ENCODE measurements at regions not wholly inside any gene's neighbourhood (a gene's known extent, or its start where the extent isn't known, plus 50 kb on each side); places are given as distances from the start of the nearest gene placed in this dataset.

- no peak for TF ChIP-seq CTCF (IDR thresholded peaks at IDR 0.05; ENCODE audit: borderline replicate concordance, extremely low read depth, insufficient read depth)
- Histone ChIP-seq H3K9me3 (ENCODE audit: control insufficient read depth in 2 of 3, insufficient read depth in 1 of 3, low read length in 3 of 3) (no peaks in the 10 kb centered on the region), H3K27me3 (ENCODE audit: control insufficient read depth, insufficient read depth, low read length) (no peaks in the 10 kb centered on the region), H3K4me1 (ENCODE audit: control insufficient read depth in 2 of 3, insufficient read depth in 2 of 3, low read depth in 1 of 3, low read length in 3 of 3) (no peaks in the 10 kb centered on the region), H3K27ac (ENCODE audit: low read depth in 2 of 2, low read length in 2 of 2) (no peak overlapping the region), H3K9ac (ENCODE audit: low read length in 3 of 3) (no peak overlapping the region), H3K4me3 (ENCODE audit: low read length in 3 of 3) (no peak overlapping the region), H3K36me3 (ENCODE audit: control insufficient read depth in 2 of 3, insufficient read depth in 3 of 3, low read length in 3 of 3) (no peaks in the 10 kb centered on the region)
- intact Hi-C loops (cut with DNase I), result no loop called here
- DNase-seq (no peak), FAIRE-seq (no peak)
Measured at GRCh38 chr5:51731421-51732029, 348.3 kb downstream of the ISL1 start.

GRCh38 chr5:51732304-51732703, 349.1 kb downstream of the ISL1 start:
- DNase-seq (no peak), FAIRE-seq (no peak)
- H3K4me1 ChIP-seq (ENCODE audit: control insufficient read depth in 2 of 3, insufficient read depth in 2 of 3, low read depth in 1 of 3, low read length in 3 of 3), result no peaks in the 10 kb centered on the region
- no peaks in the 10 kb centered on the region for H3K36me3 ChIP-seq (ENCODE audit: control insufficient read depth in 2 of 3, insufficient read depth in 3 of 3, low read length in 3 of 3)
- no peaks in the 10 kb centered on the region for H3K27me3 ChIP-seq (ENCODE audit: control insufficient read depth, insufficient read depth, low read length)
- no peak for TF ChIP-seq CTCF (IDR thresholded peaks at IDR 0.05; ENCODE audit: borderline replicate concordance, extremely low read depth, insufficient read depth)
- no peak overlapping the region for H3K4me3 ChIP-seq (ENCODE audit: low read length in 3 of 3)
- H3K9me3 ChIP-seq (ENCODE audit: control insufficient read depth in 2 of 3, insufficient read depth in 1 of 3, low read length in 3 of 3), result no peaks in the 10 kb centered on the region
- no peak overlapping the region for H3K27ac ChIP-seq (ENCODE audit: low read depth in 2 of 2, low read length in 2 of 2)
- intact Hi-C loops (cut with DNase I), result no loop called here
- no peak overlapping the region for H3K9ac ChIP-seq (ENCODE audit: low read length in 3 of 3)

- no peak for TF ChIP-seq CTCF (IDR thresholded peaks at IDR 0.05; ENCODE audit: borderline replicate concordance, extremely low read depth, insufficient read depth)
- no peaks in the 10 kb centered on the region for H3K36me3 ChIP-seq (ENCODE audit: control insufficient read depth in 2 of 3, insufficient read depth in 3 of 3, low read length in 3 of 3)
- no peaks in the 10 kb centered on the region for H3K27me3 ChIP-seq (ENCODE audit: control insufficient read depth, insufficient read depth, low read length)
- H3K4me3 ChIP-seq (ENCODE audit: low read length in 3 of 3), result no peak overlapping the region
- intact Hi-C loops (cut with DNase I), result no loop called here
- no peak overlapping the region for H3K27ac ChIP-seq (ENCODE audit: low read depth in 2 of 2, low read length in 2 of 2)
- no peak overlapping the region for H3K9ac ChIP-seq (ENCODE audit: low read length in 3 of 3)
- no peaks in the 10 kb centered on the region for H3K9me3 ChIP-seq (ENCODE audit: control insufficient read depth in 2 of 3, insufficient read depth in 1 of 3, low read length in 3 of 3)
- no peak for DNase-seq
- peak; percentile 45 for FAIRE-seq
- no peaks in the 10 kb centered on the region for H3K4me1 ChIP-seq (ENCODE audit: control insufficient read depth in 2 of 3, insufficient read depth in 2 of 3, low read depth in 1 of 3, low read length in 3 of 3)
Measured at GRCh38 chr5:51734677-51735076, 351.4 kb downstream of the ISL1 start.

DNA sequence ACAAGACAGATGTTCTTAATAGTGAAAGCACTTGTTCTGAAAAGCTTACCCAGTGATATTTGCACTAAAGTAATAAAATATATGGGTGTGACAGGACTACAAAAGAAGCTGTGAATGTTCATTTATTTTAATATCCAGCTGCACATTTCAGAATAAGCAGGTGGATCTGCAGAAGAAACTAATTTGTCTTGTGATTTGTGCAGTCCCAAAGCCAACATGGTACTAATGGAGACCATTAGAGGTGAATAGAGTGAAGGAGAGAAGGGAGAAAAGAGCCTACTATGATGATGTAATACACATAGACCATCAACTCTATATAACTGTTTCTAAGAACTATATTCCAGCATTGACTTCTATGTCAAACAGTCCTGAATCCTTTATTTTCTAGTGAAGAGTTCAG, 362.8 kb downstream of the ISL1 start:
- H3K27me3 ChIP-seq (ENCODE audit: control insufficient read depth, insufficient read depth, low read length), result no peaks in the 10 kb centered on the region
- TF ChIP-seq CTCF (IDR thresholded peaks at IDR 0.05; ENCODE audit: borderline replicate concordance, extremely low read depth, insufficient read depth), result no peak
- intact Hi-C loops (cut with DNase I), result no loop called here

More for the DNA sequence above, 362.8 kb downstream of the ISL1 start:
- Histone ChIP-seq H3K4me1 (ENCODE audit: control insufficient read depth in 2 of 3, insufficient read depth in 2 of 3, low read depth in 1 of 3, low read length in 3 of 3) (no peaks in the 10 kb centered on the region), H3K4me3 (ENCODE audit: low read length in 3 of 3) (no peak overlapping the region), H3K9me3 (ENCODE audit: control insufficient read depth in 2 of 3, insufficient read depth in 1 of 3, low read length in 3 of 3) (no peaks in the 10 kb centered on the region), H3K9ac (ENCODE audit: low read length in 3 of 3) (no peak overlapping the region), H3K27ac (ENCODE audit: low read depth in 2 of 2, low read length in 2 of 2) (no peak overlapping the region), H3K36me3 (ENCODE audit: control insufficient read depth in 2 of 3, insufficient read depth in 3 of 3, low read length in 3 of 3) (no peaks in the 10 kb centered on the region)
- no peak for DNase-seq
- no peak for FAIRE-seq
